Neuronal stem cell (in vitro differentiated cells): ENCODE measurements at regions not wholly inside any gene's neighbourhood (a gene's known extent, or its start where the extent isn't known, plus 50 kb on each side); places are given as distances from the start of the nearest gene placed in this dataset.

ENCODE experiments used
- DNase-seq: peaks from one replicate; pipeline ENCODE4 v3.0.0-alpha.2; 2013; ENCODE audit warnings: low spot score
- H2AFZ ChIP-seq: one replicate; pipeline ENCODE4 v1.6.1; 2013; ENCODE audit warnings: mild to moderate bottlenecking, low read length, inconsistent platforms
- H2AK5ac ChIP-seq: 2 replicates; pipeline ENCODE4 v1.6.1; 2013; ENCODE audit warnings: low read depth, mild to moderate bottlenecking, inconsistent platforms, low read length, moderate library complexity, mixed read lengths
- H2BK120ac ChIP-seq: 2 replicates; pipeline ENCODE4 v1.6.1; 2013; ENCODE audit warnings: low read depth, mild to moderate bottlenecking, inconsistent platforms, low read length, moderate library complexity, mixed read lengths
- H2BK12ac ChIP-seq: one replicate; pipeline ENCODE4 v1.6.1; 2013; ENCODE audit warnings: low read length, inconsistent platforms
- H2BK15ac ChIP-seq: 2 replicates; pipeline ENCODE4 v1.6.1; 2013; ENCODE audit warnings: mild to moderate bottlenecking, low read length, inconsistent platforms, mixed read lengths
- H2BK5ac ChIP-seq: one replicate; pipeline ENCODE4 v1.6.1; 2013; ENCODE audit warnings: inconsistent platforms, mild to moderate bottlenecking, low read length, moderate library complexity
- H3K14ac ChIP-seq: one replicate; pipeline ENCODE4 v1.6.1; 2013; ENCODE audit warnings: low read length, inconsistent platforms
- H3K18ac ChIP-seq: 2 replicates; pipeline ENCODE4 v1.6.1; 2013; ENCODE audit warnings: low read length, inconsistent platforms
- H3K23ac ChIP-seq: 2 replicates; pipeline ENCODE4 v1.6.1; 2013; ENCODE audit warnings: low read depth, mild to moderate bottlenecking, mixed read lengths, low read length, inconsistent platforms; ENCODE audit not compliant: poor library complexity
- H3K27ac ChIP-seq: replicated peaks from 3 replicates; pipeline ENCODE4 v1.5.1; 2013; ENCODE audit warnings: low read length, inconsistent platforms
- H3K27me3 ChIP-seq, 3 experiments: 2 replicates each; pipeline ENCODE4 v1.6.1; 2013; ENCODE audit warnings: low read length in 3 of 3, mild to moderate bottlenecking in 2 of 3, inconsistent platforms in 1 of 3, low read depth in 1 of 3, mixed read lengths in 1 of 3, moderate library complexity in 1 of 3; ENCODE audit not compliant: control insufficient read depth in 3 of 3, insufficient read depth in 3 of 3
- H3K36me3 ChIP-seq, 2 donors: replicated peaks in 1 of 2; 2 replicates each; pipeline ENCODE4 v1.6.1; 2013; ENCODE audit warnings: low read length in 2 of 2; ENCODE audit not compliant: control insufficient read depth in 2 of 2, insufficient read depth in 2 of 2
- H3K4ac ChIP-seq: 2 replicates; pipeline ENCODE4 v1.6.1; 2013; ENCODE audit warnings: inconsistent platforms, mild to moderate bottlenecking, low read length, moderate library complexity
- H3K4me1 ChIP-seq, 2 donors: 1 replicate in 1 of 2; 2 replicates in 1 of 2; pipeline ENCODE4 v1.6.1; 2013; ENCODE audit warnings: low read length in 2 of 2, low read depth in 1 of 2; ENCODE audit not compliant: control insufficient read depth in 2 of 2, insufficient read depth in 1 of 2
- H3K4me2 ChIP-seq: one replicate; pipeline ENCODE4 v1.6.1; 2013; ENCODE audit warnings: mild to moderate bottlenecking, low read length, inconsistent platforms; ENCODE audit not compliant: insufficient read depth, poor library complexity, severe bottlenecking
- H3K4me3 ChIP-seq, 2 donors: 2 replicates each; pipeline ENCODE4 v1.5.1; 2013; ENCODE audit warnings: low read length in 2 of 2, mild to moderate bottlenecking in 2 of 2, inconsistent platforms in 1 of 2, moderate library complexity in 1 of 2
- H3K79me1 ChIP-seq: one replicate; pipeline ENCODE4 v1.6.1; 2013; ENCODE audit warnings: low read depth, mild to moderate bottlenecking, inconsistent platforms, low read length, moderate library complexity
- H3K9ac ChIP-seq: one replicate; pipeline ENCODE4 v1.6.1; 2013; ENCODE audit warnings: mild to moderate bottlenecking, low read depth, low read length, inconsistent platforms; ENCODE audit not compliant: poor library complexity
- H3K9me3 ChIP-seq, 2 donors: replicated peaks in 1 of 2; 2 replicates each; pipeline versions ENCODE3 to v1.6.1; 2013; ENCODE audit warnings: low read length in 2 of 2, mild to moderate bottlenecking in 2 of 2, inconsistent platforms in 1 of 2, low read depth in 1 of 2, mixed read lengths in 1 of 2, moderate library complexity in 1 of 2; ENCODE audit not compliant: control insufficient read depth in 2 of 2, insufficient read depth in 1 of 2
- H4K8ac ChIP-seq: one replicate; pipeline ENCODE4 v1.6.1; 2013; ENCODE audit warnings: low read depth, mild to moderate bottlenecking, inconsistent platforms, low read length, moderate library complexity
- H4K91ac ChIP-seq: one replicate; pipeline ENCODE4 v1.6.1; 2013; ENCODE audit warnings: low read length, low read depth, mild to moderate bottlenecking, inconsistent platforms; ENCODE audit not compliant: poor library complexity
- WGBS, 2 donors: extraction: QIAGEN DNeasy Blood & Tissue Kit; methylation state at CpG; one replicate each; pipeline ENCODE4 v1.1.7; 2013; ENCODE audit warnings: missing lambda C conversion rate in 2 of 2, mixed read lengths in 1 of 2; ENCODE audit not compliant: insufficient read length in 2 of 2, insufficient replicate concordance in 1 of 2; ENCODE audit errors: extremely low coverage in 2 of 2; 5-methylcytosine and 5-hydroxymethylcytosine counted together

- Histone ChIP-seq H3K4me3 (no peak overlapping the region), H2AK5ac (no peak overlapping the region), H3K4me2 (no peak overlapping the region), H3K9me3 (peaks cover 0 to 9% of the 10 kb centered on the region in 2 donors), H2AFZ (no peak overlapping the region), H3K4me1 (no peaks in the 10 kb centered on the region), H2BK120ac (no peak overlapping the region), H4K91ac (no peak overlapping the region), H2BK5ac (no peak overlapping the region), H3K9ac (no peak overlapping the region), H3K4ac (no peak overlapping the region), H3K27me3 (peaks cover 0 to 6% (median 0%) of the 10 kb centered on the region in 3 experiments), H4K8ac (no peak overlapping the region), H3K14ac (no peak overlapping the region), H3K36me3 (no peaks in the 10 kb centered on the region), H2BK15ac (no peak overlapping the region), H3K23ac (no peak overlapping the region), H3K79me1 (no peaks in the 10 kb centered on the region), H2BK12ac (no peak overlapping the region), H3K18ac (no peak overlapping the region), H3K27ac (no peak overlapping the region)
- no peak for DNase-seq
- no CpG with 5 or more reads among the region's 9 CpGs for WGBS, 2 donors
Observed at GRCh38 chr7:155173905-155174304, 103.8 kb downstream of the HTR5A start.

DNA sequence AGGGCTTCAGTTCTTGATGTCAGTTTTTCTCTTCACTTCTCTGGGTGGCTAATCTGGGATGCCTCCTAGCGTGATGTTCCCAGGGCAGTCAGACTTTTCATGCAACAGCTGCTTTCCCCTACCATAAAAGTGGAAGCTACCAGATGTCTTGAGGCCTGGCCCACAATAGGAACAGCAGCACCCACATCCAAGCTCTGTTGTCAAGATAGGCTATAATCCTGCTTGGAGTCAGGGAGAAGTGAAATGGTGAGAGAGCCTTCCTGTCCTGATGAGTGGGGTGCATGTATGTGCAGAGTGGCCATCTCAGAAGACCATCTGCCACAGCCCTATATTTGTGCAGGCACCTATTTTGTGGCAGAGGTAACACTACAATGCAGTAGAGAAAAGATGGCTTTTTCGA is 108.0 kb downstream of the HTR5A start:
- H3K14ac ChIP-seq = no peak overlapping the region
- H2BK120ac ChIP-seq = no peak overlapping the region
- H4K8ac ChIP-seq = no peak overlapping the region
- H3K27ac ChIP-seq = no peak overlapping the region
- no peak overlapping the region for H2BK5ac ChIP-seq
- no peak overlapping the region for H3K4me2 ChIP-seq
- no CpG with 5 or more reads among the region's 2 CpGs for WGBS, 2 donors
- no peaks in the 10 kb centered on the region for H3K27me3 ChIP-seq
- H3K4me3 ChIP-seq = no peak overlapping the region
- no peak overlapping the region for H4K91ac ChIP-seq
- H3K18ac ChIP-seq = no peak overlapping the region
- no peaks in the 10 kb centered on the region for H3K79me1 ChIP-seq
- H3K9ac ChIP-seq = no peak overlapping the region
- H2BK12ac ChIP-seq = no peak overlapping the region
- no peak overlapping the region for H2AK5ac ChIP-seq
- H3K23ac ChIP-seq = no peak overlapping the region
- no peak for DNase-seq
- no peak overlapping the region for H2BK15ac ChIP-seq
- H3K36me3 ChIP-seq = no peaks in the 10 kb centered on the region
- no peak overlapping the region for H3K4ac ChIP-seq
- no peak overlapping the region for H2AFZ ChIP-seq
- H3K9me3 ChIP-seq = peaks cover 0 to 9% of the 10 kb centered on the region in 2 donors
- H3K4me1 ChIP-seq = no peaks in the 10 kb centered on the region

DNA sequence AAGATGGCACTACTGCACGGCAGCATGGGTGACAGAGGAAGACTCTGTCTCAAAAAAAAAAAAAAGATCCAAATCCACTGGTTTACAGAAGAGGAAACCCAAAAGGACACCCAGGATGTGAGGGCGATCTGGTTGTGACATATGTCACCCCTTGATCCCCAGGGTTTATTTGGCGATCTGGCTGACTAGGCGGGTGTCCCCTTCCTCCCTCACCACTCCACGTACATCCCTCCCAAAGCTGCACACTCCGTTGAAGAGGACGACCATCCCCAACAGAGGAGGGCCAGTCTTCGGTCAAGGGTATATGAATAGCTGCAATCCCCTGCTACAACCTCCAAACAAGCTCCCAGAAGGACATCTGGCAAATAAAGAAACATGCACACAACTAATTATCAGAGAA is 111.6 kb downstream of the HTR5A start:
- no peak for DNase-seq
- Histone ChIP-seq H3K4me1 (no peaks in the 10 kb centered on the region), H2BK5ac (no peak overlapping the region), H3K79me1 (no peaks in the 10 kb centered on the region), H2AFZ (no peak overlapping the region), H3K27ac (no peak overlapping the region), H3K4ac (no peak overlapping the region), H2AK5ac (no peak overlapping the region), H3K4me2 (no peak overlapping the region), H3K27me3 (no peaks in the 10 kb centered on the region), H3K4me3 (no peak overlapping the region), H4K91ac (no peak overlapping the region), H3K18ac (no peak overlapping the region), H3K36me3 (no peaks in the 10 kb centered on the region), H3K14ac (no peak overlapping the region), H4K8ac (no peak overlapping the region), H3K23ac (no peak overlapping the region), H3K9ac (no peak overlapping the region), H3K9me3 (peaks cover 8 to 30% of the 10 kb centered on the region in 2 donors), H2BK15ac (no peak overlapping the region), H2BK120ac (no peak overlapping the region), H2BK12ac (no peak overlapping the region)
- WGBS, 2 donors = no CpG with 5 or more reads among the region's 8 CpGs

DNA sequence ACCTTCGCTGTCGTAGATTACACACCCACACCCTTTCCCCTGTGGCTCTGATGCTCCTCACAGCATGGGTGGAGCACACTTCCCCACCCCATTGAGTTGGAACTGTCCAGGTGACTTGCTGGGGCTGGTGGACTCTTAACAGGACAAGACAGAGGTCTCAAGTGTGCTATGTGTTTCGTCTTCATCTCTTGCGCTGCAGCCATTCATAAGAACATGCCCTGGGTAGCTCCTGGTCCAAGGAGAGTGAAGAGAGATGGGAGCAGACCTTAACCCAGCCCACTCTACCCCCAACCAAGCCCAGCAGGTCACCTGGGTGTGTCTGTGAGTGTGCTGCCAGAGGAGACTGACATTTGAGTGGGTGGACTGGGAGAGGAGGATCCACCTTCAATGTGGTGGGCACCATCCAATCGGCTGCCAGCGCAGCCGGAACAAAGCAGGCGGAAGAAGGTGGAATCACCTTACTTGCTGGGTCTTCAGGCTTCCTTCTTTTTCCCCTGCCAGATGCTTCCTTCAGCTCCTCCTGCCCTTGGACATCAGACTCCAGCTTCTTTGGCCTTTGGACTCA is 112.4 kb downstream of the HTR5A start:
- Histone ChIP-seq H3K9me3 (peaks cover 8 to 36% of the 10 kb centered on the region in 2 donors), H3K9ac (no peak overlapping the region), H2AK5ac (no peak overlapping the region), H4K91ac (no peak overlapping the region), H2BK12ac (no peak overlapping the region), H3K18ac (no peak overlapping the region), H3K4me2 (no peak overlapping the region), H3K4me3 (no peak overlapping the region), H3K36me3 (no peaks in the 10 kb centered on the region), H2BK5ac (no peak overlapping the region), H2BK15ac (no peak overlapping the region), H4K8ac (no peak overlapping the region), H3K27me3 (no peaks in the 10 kb centered on the region), H3K23ac (no peak overlapping the region), H2AFZ (no peak overlapping the region), H3K27ac (no peak overlapping the region), H3K4me1 (no peaks in the 10 kb centered on the region), H3K14ac (no peak overlapping the region), H3K79me1 (no peaks in the 10 kb centered on the region), H2BK120ac (no peak overlapping the region), H3K4ac (no peak overlapping the region)
- no CpG with 5 or more reads among the region's 8 CpGs for WGBS, 2 donors
- DNase-seq = no peak
